Activated CD4-positive, alpha-beta T cell treated with anti-CD3 and anti-CD28 coated beads for 36 hours (primary cell): ENCODE measurements at regions not wholly inside any gene's neighbourhood (a gene's known extent, or its start where the extent isn't known, plus 50 kb on each side); places are given as distances from the start of the nearest gene placed in this dataset.

Experiments used
- ATAC-seq: fragments of 200-7000 bp; cut with Tn5 transposase; one replicate; pipeline ENCODE4 v1.10.0; 2021; ENCODE audit warnings: mild to moderate bottlenecking, moderate library complexity
- CTCF ChIA-PET: fragments of 350-600 bp; sonication (Branson Sonifier 250); formaldehyde crosslinking; loops from one replicate; lab custom pipeline; 2021; ENCODE audit warnings: antibody characterized with exemption; lab: Charles Lee
- POLR2A ChIA-PET: fragments of 350-600 bp; sonication (Branson Sonifier 250); formaldehyde crosslinking; loops from one replicate; lab custom pipeline; 2021; ENCODE audit warnings: antibody characterized with exemption, inconsistent platforms; lab: Charles Lee
- DNase-seq: peaks from one replicate; pipeline ENCODE4 v3.0.0-alpha.2; 2020
- H3K27ac Mint-ChIP-seq: one replicate; pipeline ENCODE4 v1.8.0; 2021; ENCODE audit warnings: mixed read lengths
- H3K27me3 Mint-ChIP-seq: one replicate; pipeline ENCODE4 v1.8.0; 2021; ENCODE audit warnings: mixed read lengths
- H3K36me3 Mint-ChIP-seq: one replicate; pipeline ENCODE4 v1.8.0; 2021; ENCODE audit warnings: low read depth, mixed read lengths
- H3K4me1 Mint-ChIP-seq: one replicate; pipeline ENCODE4 v1.8.0; 2021; ENCODE audit warnings: mixed read lengths
- H3K4me3 Mint-ChIP-seq: one replicate; pipeline ENCODE4 v1.8.0; 2021; ENCODE audit warnings: mild to moderate bottlenecking, moderate library complexity, mixed read lengths
- H3K9me3 Mint-ChIP-seq: one replicate; pipeline ENCODE4 v1.8.0; 2021; ENCODE audit warnings: low read depth, mixed read lengths
- intact Hi-C, 2 experiments: fragments of 100-400 bp; cut with DNase I in 1 of 2; cut with micrococcal nuclease in 1 of 2; formaldehyde crosslinking; loops; one replicate each; pipeline versions ENCODE4 v1.14.2 to v1.15.1; 2022 to 2024; cut with DNase I, micrococcal nuclease

GRCh38 chr12:74890237-74890599 lies 319.4 kb downstream of the KCNC2 start:
- H3K27me3 Mint-ChIP-seq = no peaks in the 10 kb centered on the region
- ChIA-PET POLR2A (no interaction called here), CTCF (no interaction called here)
- H3K4me3 Mint-ChIP-seq = no peak overlapping the region
- peaks cover 29% of the 10 kb centered on the region for H3K4me1 Mint-ChIP-seq
- intact Hi-C loops = no loop called here
- ATAC-seq (peak; percentile 97), DNase-seq (peak; percentile 13)
- H3K9me3 Mint-ChIP-seq = no peaks in the 10 kb centered on the region
- H3K36me3 Mint-ChIP-seq = no peaks in the 10 kb centered on the region
- no peak overlapping the region for H3K27ac Mint-ChIP-seq

- DNase-seq (no peak), ATAC-seq (no peak)
- POLR2A ChIA-PET = no interaction called here
- peaks cover 29% of the 10 kb centered on the region for H3K4me1 Mint-ChIP-seq
- intact Hi-C loops = no loop called here
- CTCF ChIA-PET = interaction anchor here (0.6 to 0.7 kb wide), 2 partner anchors 163 to 434 kb away, joined by 3 to 4 read pairs; no protein-coding TSS in a partner anchor
- H3K36me3 Mint-ChIP-seq = no peaks in the 10 kb centered on the region
- no peaks in the 10 kb centered on the region for H3K27me3 Mint-ChIP-seq
- no peak overlapping the region for H3K27ac Mint-ChIP-seq
- no peaks in the 10 kb centered on the region for H3K9me3 Mint-ChIP-seq
- no peak overlapping the region for H3K4me3 Mint-ChIP-seq
Measured at GRCh38 chr12:74891083-74891668, 318.5 kb downstream of the KCNC2 start.

- Mint-ChIP-seq H3K4me3 (no peak overlapping the region), H3K4me1 (peaks cover 29% of the 10 kb centered on the region), H3K27me3 (no peaks in the 10 kb centered on the region), H3K36me3 (no peaks in the 10 kb centered on the region), H3K9me3 (no peaks in the 10 kb centered on the region), H3K27ac (no peak overlapping the region)
- ChIA-PET CTCF (interaction anchor here (0.7 to 1.3 kb wide), 2 partner anchors 11 to 424 kb away, joined by 3 to 4 read pairs; no protein-coding TSS in a partner anchor), POLR2A (interaction anchor here (0.8 kb wide), 1 partner anchor 438 kb away, joined by 4 read pairs; no protein-coding TSS in a partner anchor)
- no peak for ATAC-seq
- intact Hi-C loops = no loop called here
- no peak for DNase-seq
Measured at GRCh38 chr12:74892057-74892633, 317.5 kb downstream of the KCNC2 start.

GRCh38 chr12:74896186-74896585 lies 313.5 kb downstream of the KCNC2 start:
- Mint-ChIP-seq H3K27ac (no peak overlapping the region), H3K4me1 (peaks cover 30% of the 10 kb centered on the region), H3K27me3 (no peaks in the 10 kb centered on the region), H3K4me3 (no peak overlapping the region), H3K9me3 (no peaks in the 10 kb centered on the region), H3K36me3 (no peaks in the 10 kb centered on the region)
- ChIA-PET POLR2A (no interaction called here), CTCF (interaction anchor here (0.6 to 1.9 kb wide), 3 partner anchors 15 to 495 kb away, joined by 3 to 5 read pairs (median 4); partner anchors contain the start of gene GLIPR1L2)
- DNase-seq (no peak), ATAC-seq (no peak)
- intact Hi-C loops = no loop called here

GRCh38 chr12:74897425-74898211 lies 312.0 kb downstream of the KCNC2 start:
- Mint-ChIP-seq H3K36me3 (no peaks in the 10 kb centered on the region), H3K27ac (no peak overlapping the region), H3K9me3 (no peaks in the 10 kb centered on the region), H3K4me3 (no peak overlapping the region), H3K4me1 (peaks cover 18% of the 10 kb centered on the region), H3K27me3 (no peaks in the 10 kb centered on the region)
- POLR2A ChIA-PET = no interaction called here
- peak; percentile 42 for ATAC-seq
- CTCF ChIA-PET = interaction anchor here (1.7 to 1.9 kb wide), 2 partner anchors 14 to 27 kb away, joined by 4 to 5 read pairs; no protein-coding TSS in a partner anchor
- DNase-seq = no peak
- intact Hi-C loops = no loop called here

GRCh38 chr12:74899031-74899829 lies 310.4 kb downstream of the KCNC2 start:
- no peaks in the 10 kb centered on the region for H3K27me3 Mint-ChIP-seq
- POLR2A ChIA-PET = interaction anchor here (0.6 kb wide), 1 partner anchor 111 kb away, joined by 5 read pairs; no protein-coding TSS in a partner anchor
- ATAC-seq (peak; percentile 36), DNase-seq (no peak)
- intact Hi-C loops = no loop called here
- H3K36me3 Mint-ChIP-seq = no peaks in the 10 kb centered on the region
- no peaks in the 10 kb centered on the region for H3K9me3 Mint-ChIP-seq
- H3K27ac Mint-ChIP-seq = no peak overlapping the region
- CTCF ChIA-PET = no interaction called here
- H3K4me1 Mint-ChIP-seq = peaks cover 18% of the 10 kb centered on the region
- H3K4me3 Mint-ChIP-seq = no peak overlapping the region

GRCh38 chr12:74900232-74900631 lies 309.4 kb downstream of the KCNC2 start:
- H3K9me3 Mint-ChIP-seq = no peaks in the 10 kb centered on the region

GRCh38 chr12:74903522-74903921 lies 306.1 kb downstream of the KCNC2 start:
- ChIA-PET POLR2A (no interaction called here), CTCF (interaction anchor here (0.6 to 1.7 kb wide), 4 partner anchors 8 to 486 kb away, joined by 3 to 5 read pairs (median 3); no protein-coding TSS in a partner anchor)
- ATAC-seq (no peak), DNase-seq (peak; percentile 16)
- no peaks in the 10 kb centered on the region for H3K9me3 Mint-ChIP-seq
- no peak overlapping the region for H3K27ac Mint-ChIP-seq
- intact Hi-C loops = no loop called here
- H3K27me3 Mint-ChIP-seq = no peaks in the 10 kb centered on the region
- H3K4me3 Mint-ChIP-seq = no peak overlapping the region
- H3K4me1 Mint-ChIP-seq = peaks cover 15% of the 10 kb centered on the region
- no peaks in the 10 kb centered on the region for H3K36me3 Mint-ChIP-seq

More at GRCh38 chr12:74900232-74900631, 309.4 kb downstream of the KCNC2 start:
- H3K4me3 Mint-ChIP-seq = no peak overlapping the region
- ChIA-PET POLR2A (no interaction called here), CTCF (no interaction called here)
- no peaks in the 10 kb centered on the region for H3K36me3 Mint-ChIP-seq
- peaks cover 18% of the 10 kb centered on the region for H3K4me1 Mint-ChIP-seq
- H3K27ac Mint-ChIP-seq = no peak overlapping the region
- no peaks in the 10 kb centered on the region for H3K27me3 Mint-ChIP-seq
- peak; percentile 39 for ATAC-seq
- DNase-seq = no peak
- intact Hi-C loops = no loop called here

- H3K4me1 Mint-ChIP-seq = no peaks in the 10 kb centered on the region
- ChIA-PET POLR2A (no interaction called here), CTCF (interaction anchor here (0.9 kb wide), 1 partner anchor 11 kb away, joined by 3 read pairs; no protein-coding TSS in a partner anchor)
- no peak overlapping the region for H3K27ac Mint-ChIP-seq
- H3K4me3 Mint-ChIP-seq = no peak overlapping the region
- H3K36me3 Mint-ChIP-seq = no peaks in the 10 kb centered on the region
- ATAC-seq (no peak), DNase-seq (no peak)
- no peaks in the 10 kb centered on the region for H3K27me3 Mint-ChIP-seq
- no peaks in the 10 kb centered on the region for H3K9me3 Mint-ChIP-seq
- intact Hi-C loops = no loop called here
Measured at GRCh38 chr12:74906224-74906623, 303.4 kb downstream of the KCNC2 start.

GRCh38 chr12:74910831-74911230 lies 298.8 kb downstream of the KCNC2 start:
- intact Hi-C loops = no loop called here
- Mint-ChIP-seq H3K9me3 (no peaks in the 10 kb centered on the region), H3K36me3 (no peaks in the 10 kb centered on the region), H3K4me1 (no peaks in the 10 kb centered on the region), H3K27me3 (no peaks in the 10 kb centered on the region), H3K4me3 (no peak overlapping the region), H3K27ac (no peak overlapping the region)
- ChIA-PET POLR2A (no interaction called here), CTCF (interaction anchor here (1.0 kb wide), 1 partner anchor 14 kb away, joined by 4 read pairs; no protein-coding TSS in a partner anchor)
- no peak for ATAC-seq
- no peak for DNase-seq

GRCh38 chr12:74914378-74914777 lies 295.3 kb downstream of the KCNC2 start:
- H3K9me3 Mint-ChIP-seq = no peaks in the 10 kb centered on the region

More at GRCh38 chr12:74914378-74914777, 295.3 kb downstream of the KCNC2 start:
- ChIA-PET CTCF (no interaction called here), POLR2A (no interaction called here)
- Mint-ChIP-seq H3K36me3 (no peaks in the 10 kb centered on the region), H3K27ac (no peak overlapping the region), H3K4me3 (no peak overlapping the region), H3K27me3 (no peaks in the 10 kb centered on the region), H3K4me1 (no peaks in the 10 kb centered on the region)
- ATAC-seq = no peak
- DNase-seq = no peak
- intact Hi-C loops = no loop called here
